ENCODE measurements at regions not wholly inside any gene's neighbourhood (a gene's known extent, or its start where the extent isn't known, plus 50 kb on each side); places are given as distances from the start of the nearest gene placed in this dataset.

GRCh38 chr11:119858288-119858687, 129.3 kb upstream of the NECTIN1 start:
- peaks cover 0 to 26% of the 10 kb centered on the region in 2 experiments; a peak in 3 of 5 replicates for H3K27me3 ChIP-seq (ENCODE audit: control insufficient read depth in 2 of 2, insufficient read depth in 2 of 2, low read length in 2 of 2)
- H3K4me3 ChIP-seq, result no peak overlapping the region
- ATAC-seq (no peak), DNase-seq (ENCODE audit: extremely low read depth in 1 of 4, low spot score in 3 of 4) (no peak), FAIRE-seq (no peak)
- H2AFZ ChIP-seq (ENCODE audit: low read depth, low read length), result no peak overlapping the region
- H3K4me2 ChIP-seq (ENCODE audit: insufficient read depth, low read length), result no peak overlapping the region
- H3K27ac ChIP-seq (ENCODE audit: extremely low read depth, low read depth, low read length), result no peak overlapping the region
- TF ChIP-seq ARNT (IDR thresholded peaks at IDR 0.05), result no peak
- no peak for TF ChIP-seq SREBF2 (CRISPR knock-in tag; IDR thresholded peaks at IDR 0.05)
- no peak overlapping the region for H3K9ac ChIP-seq (ENCODE audit: insufficient read depth in 1 of 2, low read depth in 2 of 2, low read length in 2 of 2)
- H3K4me1 ChIP-seq (replicated peaks in 1 of 2; ENCODE audit: control insufficient read depth in 2 of 2, insufficient read depth in 2 of 2, low read length in 2 of 2), result no peaks in the 10 kb centered on the region
- ChIA-PET POLR2A (no interaction called here), CTCF (ENCODE audit: low intra/inter-chr PET ratio) (interaction anchor here (0.7 kb wide), 1 partner anchor 101 kb away, joined by 3 read pairs; no protein-coding TSS in a partner anchor)
- H4K20me1 ChIP-seq (replicated peaks; ENCODE audit: control insufficient read depth, insufficient read depth, low read length), result peaks cover 9% of the 10 kb centered on the region; the same call in 1 of the 2 replicates
- no peaks in the 10 kb centered on the region for H3K79me2 ChIP-seq (ENCODE audit: control insufficient read depth, insufficient read depth, low read length)
- H3K9me3 ChIP-seq (replicated peaks; ENCODE audit: control insufficient read depth, insufficient read depth, low read depth, low read length), result no peaks in the 10 kb centered on the region
- in situ Hi-C loops (cut with MboI), result no loop called here
- no TSS peak for BruUV-seq (replicated peaks)
- intact Hi-C loops (cut with micrococcal nuclease), result no loop called here
- no peaks in the 10 kb centered on the region for H3K36me3 ChIP-seq (ENCODE audit: control insufficient read depth, insufficient read depth, low read length)
- under 1% methylated on average over 12 of the region's 12 CpGs for WGBS (ENCODE audit: insufficient coverage, low coverage, missing lambda C conversion rate)
- H3K9me1 ChIP-seq (ENCODE audit: control insufficient read depth, insufficient read depth, low read length), result no peaks in the 10 kb centered on the region

GRCh38 chr11:119856681-119857485, 127.9 kb upstream of the NECTIN1 start:
- ATAC-seq, result no peak
- no peak for FAIRE-seq
- intact Hi-C loops (cut with micrococcal nuclease) (no loop called here), in situ Hi-C loops (cut with MboI) (no loop called here)
- CTCF ChIA-PET (ENCODE audit: low intra/inter-chr PET ratio), result no interaction called here
- 0% methylated on average over 9 of the region's 10 CpGs for WGBS (ENCODE audit: insufficient coverage, low coverage, missing lambda C conversion rate)
- H3K27me3 ChIP-seq (ENCODE audit: control insufficient read depth in 2 of 2, insufficient read depth in 2 of 2, low read length in 2 of 2), result peaks cover 0 to 21% of the 10 kb centered on the region in 2 experiments; a peak in 3 of 5 replicates
- H3K4me1 ChIP-seq (replicated peaks in 1 of 2; ENCODE audit: control insufficient read depth in 2 of 2, insufficient read depth in 2 of 2, low read length in 2 of 2), result no peaks in the 10 kb centered on the region
- no peak overlapping the region for H3K27ac ChIP-seq (ENCODE audit: extremely low read depth, low read depth, low read length)
- H2AFZ ChIP-seq (ENCODE audit: low read depth, low read length), result no peak overlapping the region
- H3K36me3 ChIP-seq (ENCODE audit: control insufficient read depth, insufficient read depth, low read length), result no peaks in the 10 kb centered on the region
- DNase-seq (ENCODE audit: extremely low read depth in 1 of 4, low spot score in 3 of 4), result no peak
- H3K9me3 ChIP-seq (replicated peaks; ENCODE audit: control insufficient read depth, insufficient read depth, low read depth, low read length), result no peaks in the 10 kb centered on the region
- no peak overlapping the region for H3K4me3 ChIP-seq
- H3K79me2 ChIP-seq (ENCODE audit: control insufficient read depth, insufficient read depth, low read length), result no peaks in the 10 kb centered on the region
- no peak overlapping the region for H3K9ac ChIP-seq (ENCODE audit: insufficient read depth in 1 of 2, low read depth in 2 of 2, low read length in 2 of 2)
- no peaks in the 10 kb centered on the region for H3K9me1 ChIP-seq (ENCODE audit: control insufficient read depth, insufficient read depth, low read length)
- H4K20me1 ChIP-seq (replicated peaks; ENCODE audit: control insufficient read depth, insufficient read depth, low read length), result peaks cover 9% of the 10 kb centered on the region; the same call in 1 of the 2 replicates
- POLR2A ChIA-PET, result interaction anchor here (0.6 to 0.7 kb wide), 2 partner anchors 168 to 255 kb away, joined by 3 read pairs; no protein-coding TSS in a partner anchor
- no peak overlapping the region for H3K4me2 ChIP-seq (ENCODE audit: insufficient read depth, low read length)
- no TSS peak for BruUV-seq (replicated peaks)
- TF ChIP-seq ZNF740 (CRISPR knock-in tag; IDR thresholded peaks at IDR 0.05) (no peak), ZNF740 (tag; IDR thresholded peaks at IDR 0.05) (no peak), PCBP2 (IDR thresholded peaks at IDR 0.05; ENCODE audit: low read depth, low read length, poor library complexity, severe bottlenecking) (no peak), ZNF263 (CRISPR knock-in tag; IDR thresholded peaks at IDR 0.05; ENCODE audit: borderline replicate concordance) (no peak), ZFP36 (IDR thresholded peaks at IDR 0.05; ENCODE audit: low read depth, low read length, partially characterized antibody) (no peak), HOXB6 (CRISPR knock-in tag; IDR thresholded peaks at IDR 0.05; ENCODE audit: borderline replicate concordance) (no peak), STAT5B (CRISPR knock-in tag; IDR thresholded peaks at IDR 0.05) (no peak), WHSC1 (IDR thresholded peaks at IDR 0.05; ENCODE audit: low read length) (no peak), ZKSCAN3 (CRISPR knock-in tag; IDR thresholded peaks at IDR 0.05) (no peak)
- TF ChIP-seq, protein P1, sequence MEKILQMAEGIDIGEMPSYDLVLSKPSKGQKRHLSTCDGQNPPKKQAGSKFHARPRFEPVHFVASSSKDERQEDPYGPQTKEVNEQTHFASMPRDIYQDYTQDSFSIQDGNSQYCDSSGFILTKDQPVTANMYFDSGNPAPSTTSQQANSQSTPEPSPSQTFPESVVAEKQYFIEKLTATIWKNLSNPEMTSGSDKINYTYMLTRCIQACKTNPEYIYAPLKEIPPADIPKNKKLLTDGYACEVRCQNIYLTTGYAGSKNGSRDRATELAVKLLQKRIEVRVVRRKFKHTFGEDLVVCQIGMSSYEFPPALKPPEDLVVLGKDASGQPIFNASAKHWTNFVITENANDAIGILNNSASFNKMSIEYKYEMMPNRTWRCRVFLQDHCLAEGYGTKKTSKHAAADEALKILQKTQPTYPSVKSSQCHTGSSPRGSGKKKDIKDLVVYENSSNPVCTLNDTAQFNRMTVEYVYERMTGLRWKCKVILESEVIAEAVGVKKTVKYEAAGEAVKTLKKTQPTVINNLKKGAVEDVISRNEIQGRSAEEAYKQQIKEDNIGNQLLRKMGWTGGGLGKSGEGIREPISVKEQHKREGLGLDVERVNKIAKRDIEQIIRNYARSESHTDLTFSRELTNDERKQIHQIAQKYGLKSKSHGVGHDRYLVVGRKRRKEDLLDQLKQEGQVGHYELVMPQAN (IDR thresholded peaks at IDR 0.05; ENCODE audit: borderline replicate concordance), result no peak

All from K562 (cell line).